Effector CD8-positive, alpha-beta T cell (primary cell): ENCODE measurements at regions not wholly inside any gene's neighbourhood (a gene's known extent, or its start where the extent isn't known, plus 50 kb on each side); places are given as distances from the start of the nearest gene placed in this dataset.
"Not testable (repeated sequence)": the region's sequence is repeated elsewhere in the genome, so short reads cannot be mapped to it uniquely, and the experiment has no call there.

ENCODE experiments used
- DNase-seq: peaks from one replicate; lab custom pipeline; 2025; lab: John Stamatoyannopoulos, UW

- no peak for DNase-seq
Measured at GRCh38 chr2:195458936-195459335, 198.1 kb upstream of the SLC39A10 start.

- no peak for DNase-seq
Measured at GRCh38 chr2:195457873-195458272, 199.2 kb upstream of the SLC39A10 start.

- no peak for DNase-seq
Measured at GRCh38 chr2:195456771-195457170, 200.3 kb upstream of the SLC39A10 start.

GRCh38 chr2:195451160-195451559, 205.9 kb upstream of the SLC39A10 start:
- DNase-seq, result no peak

GRCh38 chr2:195450552-195451113, 206.4 kb upstream of the SLC39A10 start:
- no peak for DNase-seq

GRCh38 chr2:195447323-195447975, 209.6 kb upstream of the SLC39A10 start:
- no peak for DNase-seq

GRCh38 chr2:195445639-195446038, 211.4 kb upstream of the SLC39A10 start:
- no peak for DNase-seq

GRCh38 chr2:195443926-195444325, 213.1 kb upstream of the SLC39A10 start:
- no peak for DNase-seq

- DNase-seq, result no peak
Measured at GRCh38 chr2:195442458-195443175, 214.4 kb upstream of the SLC39A10 start.

GRCh38 chr2:195438692-195439091, 218.3 kb upstream of the SLC39A10 start:
- no peak for DNase-seq

GRCh38 chr2:195437521-195437920, 219.5 kb upstream of the SLC39A10 start:
- DNase-seq, result no peak

GRCh38 chr2:195434346-195434745, 222.7 kb upstream of the SLC39A10 start:
- DNase-seq, result no peak

GRCh38 chr2:195433729-195434128, 223.3 kb upstream of the SLC39A10 start:
- DNase-seq, result not testable (repeated sequence)

- DNase-seq, result no peak
Measured at GRCh38 chr2:195428673-195429072, 228.4 kb upstream of the SLC39A10 start.

- no peak for DNase-seq
Measured at GRCh38 chr2:195425328-195425727, 231.7 kb upstream of the SLC39A10 start.

- no peak for DNase-seq
Measured at GRCh38 chr2:195419033-195419432, 238.0 kb upstream of the SLC39A10 start.

- no peak for DNase-seq
Measured at GRCh38 chr2:195414537-195415100, 242.4 kb upstream of the SLC39A10 start.

GRCh38 chr2:195413944-195414343, 243.1 kb upstream of the SLC39A10 start:
- no peak for DNase-seq

- no peak for DNase-seq
Measured at GRCh38 chr2:195413422-195413821, 243.6 kb upstream of the SLC39A10 start.

GRCh38 chr2:195411219-195411687, 245.8 kb upstream of the SLC39A10 start:
- DNase-seq, result no peak

- DNase-seq, result no peak
Measured at GRCh38 chr2:195410074-195410671, 246.9 kb upstream of the SLC39A10 start.

GRCh38 chr2:195408811-195409210, 248.2 kb upstream of the SLC39A10 start:
- DNase-seq, result no peak
